ENCODE measurements at regions not wholly inside any gene's neighbourhood (a gene's known extent, or its start where the extent isn't known, plus 50 kb on each side); places are given as distances from the start of the nearest gene placed in this dataset.

GRCh38 chr4:63580796-63581475, 828.3 kb downstream of the TECRL start:
- Histone ChIP-seq H3K4me1 (ENCODE audit: control insufficient read depth in 2 of 2, insufficient read depth in 2 of 2, low read length in 2 of 2) (no peaks in the 10 kb centered on the region), H3K27me3 (ENCODE audit: control insufficient read depth in 2 of 2, insufficient read depth in 1 of 2, low read length in 1 of 2) (no peaks in the 10 kb centered on the region), H3K9me3 (ENCODE audit: control insufficient read depth in 2 of 2, insufficient read depth in 1 of 2, low read length in 1 of 2) (peaks cover 0 to 5% of the 10 kb centered on the region in 2 donors), H3K4me3 (ENCODE audit: low read length in 2 of 2) (no peak overlapping the region), H3K27ac (ENCODE audit: low read depth in 1 of 2, low read length in 1 of 2) (no peak overlapping the region), H3K36me3 (ENCODE audit: control insufficient read depth in 2 of 2, insufficient read depth in 2 of 2, low read length in 1 of 2) (no peaks in the 10 kb centered on the region)
- DNase-seq (ENCODE audit: low read depth in 6 of 9, low spot score in 9 of 9): no peak
- WGBS: 65% methylated on average over 1 of the region's 1 CpG

- DNase-seq (ENCODE audit: low read depth in 6 of 9, low spot score in 9 of 9): no peak
- H3K9me3 ChIP-seq (ENCODE audit: control insufficient read depth in 2 of 2, insufficient read depth in 1 of 2, low read length in 1 of 2): peaks cover 0 to 5% of the 10 kb centered on the region in 2 donors
Observed at GRCh38 chr4:63578383-63578782, 830.9 kb downstream of the TECRL start.

GRCh38 chr4:63566658-63567057, 842.6 kb downstream of the TECRL start:
- H3K9me3 ChIP-seq (ENCODE audit: control insufficient read depth in 2 of 2, insufficient read depth in 1 of 2, low read length in 1 of 2): peaks cover 0 to 3% of the 10 kb centered on the region in 2 donors
- WGBS: 61% methylated on average over 2 of the region's 2 CpGs

More at GRCh38 chr4:63578383-63578782, 830.9 kb downstream of the TECRL start:
- Histone ChIP-seq H3K27ac (ENCODE audit: low read depth in 1 of 2, low read length in 1 of 2) (no peak overlapping the region), H3K27me3 (ENCODE audit: control insufficient read depth in 2 of 2, insufficient read depth in 1 of 2, low read length in 1 of 2) (no peaks in the 10 kb centered on the region), H3K36me3 (ENCODE audit: control insufficient read depth in 2 of 2, insufficient read depth in 2 of 2, low read length in 1 of 2) (no peaks in the 10 kb centered on the region), H3K4me1 (ENCODE audit: control insufficient read depth in 2 of 2, insufficient read depth in 2 of 2, low read length in 2 of 2) (no peaks in the 10 kb centered on the region), H3K4me3 (ENCODE audit: low read length in 2 of 2) (no peak overlapping the region)

GRCh38 chr4:63563288-63564014, 845.8 kb downstream of the TECRL start:
- Histone ChIP-seq H3K4me3 (ENCODE audit: low read length in 2 of 2) (no peak overlapping the region), H3K27me3 (ENCODE audit: control insufficient read depth in 2 of 2, insufficient read depth in 1 of 2, low read length in 1 of 2) (no peaks in the 10 kb centered on the region), H3K36me3 (ENCODE audit: control insufficient read depth in 2 of 2, insufficient read depth in 2 of 2, low read length in 1 of 2) (no peaks in the 10 kb centered on the region), H3K9me3 (ENCODE audit: control insufficient read depth in 2 of 2, insufficient read depth in 1 of 2, low read length in 1 of 2) (peaks cover 0 to 3% of the 10 kb centered on the region in 2 donors), H3K27ac (ENCODE audit: low read depth in 1 of 2, low read length in 1 of 2) (no peak overlapping the region), H3K4me1 (ENCODE audit: control insufficient read depth in 2 of 2, insufficient read depth in 2 of 2, low read length in 2 of 2) (no peaks in the 10 kb centered on the region)
- no peak for DNase-seq (ENCODE audit: low read depth in 6 of 9, low spot score in 9 of 9)
- WGBS: 63% methylated on average over 4 of the region's 4 CpGs

More at GRCh38 chr4:63566658-63567057, 842.6 kb downstream of the TECRL start:
- H3K27me3 ChIP-seq (ENCODE audit: control insufficient read depth in 2 of 2, insufficient read depth in 1 of 2, low read length in 1 of 2): no peaks in the 10 kb centered on the region
- H3K27ac ChIP-seq (ENCODE audit: low read depth in 1 of 2, low read length in 1 of 2): no peak overlapping the region
- no peaks in the 10 kb centered on the region for H3K4me1 ChIP-seq (ENCODE audit: control insufficient read depth in 2 of 2, insufficient read depth in 2 of 2, low read length in 2 of 2)
- H3K4me3 ChIP-seq (ENCODE audit: low read length in 2 of 2): no peak overlapping the region
- DNase-seq (ENCODE audit: low read depth in 6 of 9, low spot score in 9 of 9): no peak
- no peaks in the 10 kb centered on the region for H3K36me3 ChIP-seq (ENCODE audit: control insufficient read depth in 2 of 2, insufficient read depth in 2 of 2, low read length in 1 of 2)

GRCh38 chr4:63558709-63559108, 850.5 kb downstream of the TECRL start:
- Histone ChIP-seq H3K4me3 (ENCODE audit: low read length in 2 of 2) (no peak overlapping the region), H3K27ac (ENCODE audit: low read depth in 1 of 2, low read length in 1 of 2) (no peak overlapping the region), H3K4me1 (ENCODE audit: control insufficient read depth in 2 of 2, insufficient read depth in 2 of 2, low read length in 2 of 2) (no peaks in the 10 kb centered on the region), H3K36me3 (ENCODE audit: control insufficient read depth in 2 of 2, insufficient read depth in 2 of 2, low read length in 1 of 2) (no peaks in the 10 kb centered on the region), H3K9me3 (ENCODE audit: control insufficient read depth in 2 of 2, insufficient read depth in 1 of 2, low read length in 1 of 2) (no peaks in the 10 kb centered on the region), H3K27me3 (ENCODE audit: control insufficient read depth in 2 of 2, insufficient read depth in 1 of 2, low read length in 1 of 2) (no peaks in the 10 kb centered on the region)
- DNase-seq (ENCODE audit: low read depth in 6 of 9, low spot score in 9 of 9): no peak

GRCh38 chr4:63556332-63556731, 852.9 kb downstream of the TECRL start:
- no peak for DNase-seq (ENCODE audit: low read depth in 6 of 9, low spot score in 9 of 9)
- Histone ChIP-seq H3K36me3 (ENCODE audit: control insufficient read depth in 2 of 2, insufficient read depth in 2 of 2, low read length in 1 of 2) (no peaks in the 10 kb centered on the region), H3K4me1 (ENCODE audit: control insufficient read depth in 2 of 2, insufficient read depth in 2 of 2, low read length in 2 of 2) (no peaks in the 10 kb centered on the region), H3K27ac (ENCODE audit: low read depth in 1 of 2, low read length in 1 of 2) (no peak overlapping the region), H3K4me3 (ENCODE audit: low read length in 2 of 2) (no peak overlapping the region), H3K9me3 (ENCODE audit: control insufficient read depth in 2 of 2, insufficient read depth in 1 of 2, low read length in 1 of 2) (no peaks in the 10 kb centered on the region), H3K27me3 (ENCODE audit: control insufficient read depth in 2 of 2, insufficient read depth in 1 of 2, low read length in 1 of 2) (no peaks in the 10 kb centered on the region)
- WGBS: 84% methylated on average over 4 of the region's 4 CpGs

- no peaks in the 10 kb centered on the region for H3K4me1 ChIP-seq (ENCODE audit: control insufficient read depth in 2 of 2, insufficient read depth in 2 of 2, low read length in 2 of 2)
- no peaks in the 10 kb centered on the region for H3K9me3 ChIP-seq (ENCODE audit: control insufficient read depth in 2 of 2, insufficient read depth in 1 of 2, low read length in 1 of 2)
- no peak for DNase-seq (ENCODE audit: low read depth in 6 of 9, low spot score in 9 of 9)
- no peak overlapping the region for H3K4me3 ChIP-seq (ENCODE audit: low read length in 2 of 2)
- no peaks in the 10 kb centered on the region for H3K36me3 ChIP-seq (ENCODE audit: control insufficient read depth in 2 of 2, insufficient read depth in 2 of 2, low read length in 1 of 2)
- H3K27ac ChIP-seq (ENCODE audit: low read depth in 1 of 2, low read length in 1 of 2): no peak overlapping the region
- no peaks in the 10 kb centered on the region for H3K27me3 ChIP-seq (ENCODE audit: control insufficient read depth in 2 of 2, insufficient read depth in 1 of 2, low read length in 1 of 2)
Observed at GRCh38 chr4:63553123-63553522, 856.1 kb downstream of the TECRL start.

- Histone ChIP-seq H3K4me1 (ENCODE audit: control insufficient read depth in 2 of 2, insufficient read depth in 2 of 2, low read length in 2 of 2) (no peaks in the 10 kb centered on the region), H3K4me3 (ENCODE audit: low read length in 2 of 2) (no peak overlapping the region), H3K27ac (ENCODE audit: low read depth in 1 of 2, low read length in 1 of 2) (no peak overlapping the region), H3K36me3 (ENCODE audit: control insufficient read depth in 2 of 2, insufficient read depth in 2 of 2, low read length in 1 of 2) (no peaks in the 10 kb centered on the region), H3K27me3 (ENCODE audit: control insufficient read depth in 2 of 2, insufficient read depth in 1 of 2, low read length in 1 of 2) (no peaks in the 10 kb centered on the region), H3K9me3 (ENCODE audit: control insufficient read depth in 2 of 2, insufficient read depth in 1 of 2, low read length in 1 of 2) (peaks cover 0 to 4% of the 10 kb centered on the region in 2 donors)
- 63% methylated on average over 2 of the region's 2 CpGs for WGBS
- DNase-seq (ENCODE audit: low read depth in 6 of 9, low spot score in 9 of 9): no peak
Observed at GRCh38 chr4:63541828-63542227, 867.4 kb downstream of the TECRL start.

GRCh38 chr4:63529581-63530337, 879.5 kb downstream of the TECRL start:
- Histone ChIP-seq H3K9me3 (ENCODE audit: control insufficient read depth in 2 of 2, insufficient read depth in 1 of 2, low read length in 1 of 2) (no peaks in the 10 kb centered on the region), H3K27me3 (ENCODE audit: control insufficient read depth in 2 of 2, insufficient read depth in 1 of 2, low read length in 1 of 2) (no peaks in the 10 kb centered on the region), H3K36me3 (ENCODE audit: control insufficient read depth in 2 of 2, insufficient read depth in 2 of 2, low read length in 1 of 2) (no peaks in the 10 kb centered on the region), H3K4me1 (ENCODE audit: control insufficient read depth in 2 of 2, insufficient read depth in 2 of 2, low read length in 2 of 2) (no peaks in the 10 kb centered on the region), H3K27ac (ENCODE audit: low read depth in 1 of 2, low read length in 1 of 2) (no peak overlapping the region), H3K4me3 (ENCODE audit: low read length in 2 of 2) (no peak overlapping the region)
- 85% methylated on average over 7 of the region's 7 CpGs for WGBS
- DNase-seq (ENCODE audit: low read depth in 6 of 9, low spot score in 9 of 9): no peak

All from thymus (tissue), 11 donors.